SJSA1 (cell line): ENCODE measurements at regions not wholly inside any gene's neighbourhood (a gene's known extent, or its start where the extent isn't known, plus 50 kb on each side); places are given as distances from the start of the nearest gene placed in this dataset.

Source experiments
- DNase-seq, 2 experiments: peaks; one replicate each; pipeline ENCODE4 v3.0.0-alpha.2; 2015 to 2020; ENCODE audit warnings: low spot score in 2 of 2, low read depth in 1 of 2
- H3K27ac ChIP-seq: fragments of 250-450 bp; sonication (Bioruptor Pico); 2 replicates; pipeline ENCODE4 v1.5.1; 2020; ENCODE audit warnings: mild to moderate bottlenecking, moderate library complexity
- H3K27me3 ChIP-seq: fragments of 250-450 bp; sonication (Bioruptor Pico); replicated peaks from 2 replicates; pipeline ENCODE4 v1.5.1; 2020; ENCODE audit warnings: mild to moderate bottlenecking, moderate library complexity
- H3K36me3 ChIP-seq: fragments of 250-450 bp; sonication (Bioruptor Pico); 2 replicates; pipeline ENCODE4 v1.5.1; 2020; ENCODE audit warnings: mild to moderate bottlenecking
- H3K4me1 ChIP-seq: fragments of 250-450 bp; sonication (Bioruptor Pico); replicated peaks from 2 replicates; pipeline ENCODE4 v1.6.1; 2021; ENCODE audit warnings: mild to moderate bottlenecking
- H3K4me3 ChIP-seq: fragments of 250-450 bp; sonication (Bioruptor Pico); 2 replicates; pipeline ENCODE4 v1.5.1; 2020; ENCODE audit warnings: mild to moderate bottlenecking
- H3K9me3 ChIP-seq: fragments of 250-450 bp; sonication (Bioruptor Pico); replicated peaks from 2 replicates; pipeline ENCODE4 v1.5.1; 2020; ENCODE audit warnings: mild to moderate bottlenecking

DNA sequence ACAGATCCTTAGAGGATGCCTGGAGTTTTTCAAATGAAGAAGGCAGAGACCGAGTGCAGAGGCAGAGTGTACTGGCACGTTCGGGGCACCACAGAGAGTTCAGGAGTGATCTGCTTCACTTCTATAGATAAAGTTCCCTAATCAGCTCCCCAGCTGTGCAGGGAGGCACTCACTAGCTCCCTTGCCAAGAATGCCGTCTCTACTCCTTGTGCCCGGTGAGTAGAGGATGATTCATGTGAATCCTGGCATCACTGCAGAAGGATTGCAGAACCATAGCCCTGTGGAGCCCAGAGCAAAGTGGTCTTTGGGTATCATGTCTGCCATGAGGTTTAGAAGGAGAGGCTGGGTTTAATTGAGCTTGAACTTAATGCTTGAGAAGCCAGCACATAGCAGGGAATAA lies 510.1 kb upstream of the RAB6C start:
- H3K27ac ChIP-seq, result no peak overlapping the region
- DNase-seq, result no peak
- no peaks in the 10 kb centered on the region for H3K36me3 ChIP-seq
- H3K9me3 ChIP-seq, result no peaks in the 10 kb centered on the region
- no peaks in the 10 kb centered on the region for H3K27me3 ChIP-seq
- no peak overlapping the region for H3K4me3 ChIP-seq
- H3K4me1 ChIP-seq, result no peaks in the 10 kb centered on the region

- Histone ChIP-seq H3K36me3 (no peaks in the 10 kb centered on the region), H3K4me1 (no peaks in the 10 kb centered on the region), H3K4me3 (no peak overlapping the region), H3K9me3 (no peaks in the 10 kb centered on the region), H3K27me3 (no peaks in the 10 kb centered on the region), H3K27ac (no peak overlapping the region)
- DNase-seq, result no peak
Measured at GRCh38 chr2:129469871-129470270, 509.6 kb upstream of the RAB6C start.

DNA sequence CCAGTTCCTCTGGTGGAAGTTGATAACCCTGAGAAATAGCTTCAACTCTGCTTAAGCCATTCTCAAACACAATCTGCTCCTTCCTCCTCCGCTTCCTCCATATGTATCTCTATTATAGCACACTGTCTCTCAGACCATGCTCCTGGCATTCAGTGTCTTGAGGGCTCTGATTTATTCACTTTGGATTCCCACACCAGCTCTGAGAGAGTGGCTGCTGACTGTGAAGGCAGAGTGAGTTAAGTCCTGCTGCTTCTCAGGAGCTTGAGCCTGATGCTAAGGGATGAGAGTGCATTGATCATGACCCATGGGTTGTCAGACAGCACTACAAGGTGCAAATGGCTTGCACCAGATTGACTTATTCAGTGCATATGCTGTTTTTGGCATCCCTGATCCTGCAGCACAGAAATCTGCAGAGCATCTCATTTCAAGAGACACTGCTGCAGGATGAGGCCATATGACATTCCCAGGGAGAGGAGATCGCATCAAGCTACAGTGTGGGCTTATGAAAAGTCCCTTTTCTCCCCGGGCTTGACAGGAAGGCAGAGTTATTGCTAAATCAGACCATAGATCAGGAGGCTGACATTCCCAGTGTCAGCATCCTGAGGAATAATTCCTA lies 500.5 kb upstream of the RAB6C start:
- Histone ChIP-seq H3K36me3 (no peaks in the 10 kb centered on the region), H3K9me3 (no peaks in the 10 kb centered on the region), H3K4me1 (no peaks in the 10 kb centered on the region), H3K4me3 (no peak overlapping the region), H3K27me3 (no peaks in the 10 kb centered on the region), H3K27ac (no peak overlapping the region)
- DNase-seq, result no peak

DNA sequence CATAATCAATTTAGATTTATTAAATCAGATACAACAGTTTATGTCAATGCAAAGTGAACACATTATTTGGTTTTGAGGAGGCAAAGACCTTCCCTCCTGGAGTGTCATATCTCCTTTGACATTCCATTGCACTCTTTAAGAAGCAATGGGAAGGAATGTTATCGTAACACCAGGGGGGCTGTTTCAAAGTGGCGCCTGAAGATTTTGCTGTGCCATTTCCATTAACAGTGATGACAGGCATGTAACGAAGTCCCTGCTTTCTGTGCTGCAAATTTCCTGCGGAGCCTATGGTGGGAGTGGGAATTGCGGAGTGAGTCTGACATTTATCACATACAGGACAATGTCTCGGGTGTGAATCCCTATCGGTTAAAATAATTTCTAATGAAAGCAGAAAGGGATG lies 499.6 kb upstream of the RAB6C start:
- Histone ChIP-seq H3K4me3 (no peak overlapping the region), H3K36me3 (no peaks in the 10 kb centered on the region), H3K27ac (no peak overlapping the region), H3K27me3 (no peaks in the 10 kb centered on the region), H3K4me1 (no peaks in the 10 kb centered on the region), H3K9me3 (no peaks in the 10 kb centered on the region)
- no peak for DNase-seq

- Histone ChIP-seq H3K27ac (no peak overlapping the region), H3K36me3 (no peaks in the 10 kb centered on the region), H3K4me1 (no peaks in the 10 kb centered on the region), H3K4me3 (no peak overlapping the region), H3K9me3 (no peaks in the 10 kb centered on the region), H3K27me3 (no peaks in the 10 kb centered on the region)
- no peak for DNase-seq
Measured at GRCh38 chr2:129480790-129481189, 498.7 kb upstream of the RAB6C start.

- Histone ChIP-seq H3K27ac (no peak overlapping the region), H3K27me3 (no peaks in the 10 kb centered on the region), H3K4me3 (no peak overlapping the region), H3K9me3 (no peaks in the 10 kb centered on the region), H3K4me1 (no peaks in the 10 kb centered on the region), H3K36me3 (no peaks in the 10 kb centered on the region)
- no peak for DNase-seq
Measured at GRCh38 chr2:129481306-129482219, 497.9 kb upstream of the RAB6C start.

- no peak overlapping the region for H3K27ac ChIP-seq
- H3K36me3 ChIP-seq, result no peaks in the 10 kb centered on the region
- H3K4me3 ChIP-seq, result no peak overlapping the region
- no peaks in the 10 kb centered on the region for H3K9me3 ChIP-seq
- H3K4me1 ChIP-seq, result no peaks in the 10 kb centered on the region
- H3K27me3 ChIP-seq, result no peaks in the 10 kb centered on the region
- DNase-seq, result no peak
Measured at GRCh38 chr2:129482626-129483025, 496.8 kb upstream of the RAB6C start.

DNA sequence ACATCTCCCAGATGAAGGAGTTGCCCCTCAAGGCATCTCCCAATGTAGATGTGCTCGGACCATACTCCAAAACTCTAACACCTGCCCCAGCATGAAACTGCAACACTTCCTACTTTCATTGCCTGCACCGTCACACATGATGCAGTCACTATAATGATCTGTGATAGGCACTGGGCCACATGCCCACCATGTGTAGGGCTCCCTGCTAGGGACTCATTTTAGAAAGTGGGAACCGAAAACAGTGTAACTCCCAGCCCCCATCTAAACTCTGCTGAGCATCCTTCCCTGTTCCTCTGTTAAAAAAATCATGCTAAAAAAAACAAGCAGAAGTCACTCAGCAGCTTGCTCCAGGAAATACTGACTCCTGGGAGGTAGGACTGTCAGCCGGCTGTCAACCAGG lies 496.1 kb upstream of the RAB6C start:
- H3K27me3 ChIP-seq, result no peaks in the 10 kb centered on the region
- H3K4me3 ChIP-seq, result no peak overlapping the region
- no peak for DNase-seq
- H3K36me3 ChIP-seq, result no peaks in the 10 kb centered on the region
- no peaks in the 10 kb centered on the region for H3K9me3 ChIP-seq
- H3K27ac ChIP-seq, result no peak overlapping the region
- no peaks in the 10 kb centered on the region for H3K4me1 ChIP-seq

GRCh38 chr2:129484999-129485897 lies 494.2 kb upstream of the RAB6C start:
- Histone ChIP-seq H3K27me3 (no peaks in the 10 kb centered on the region), H3K9me3 (no peaks in the 10 kb centered on the region), H3K4me3 (no peak overlapping the region), H3K4me1 (no peaks in the 10 kb centered on the region), H3K27ac (no peak overlapping the region), H3K36me3 (no peaks in the 10 kb centered on the region)
- no peak for DNase-seq

DNA sequence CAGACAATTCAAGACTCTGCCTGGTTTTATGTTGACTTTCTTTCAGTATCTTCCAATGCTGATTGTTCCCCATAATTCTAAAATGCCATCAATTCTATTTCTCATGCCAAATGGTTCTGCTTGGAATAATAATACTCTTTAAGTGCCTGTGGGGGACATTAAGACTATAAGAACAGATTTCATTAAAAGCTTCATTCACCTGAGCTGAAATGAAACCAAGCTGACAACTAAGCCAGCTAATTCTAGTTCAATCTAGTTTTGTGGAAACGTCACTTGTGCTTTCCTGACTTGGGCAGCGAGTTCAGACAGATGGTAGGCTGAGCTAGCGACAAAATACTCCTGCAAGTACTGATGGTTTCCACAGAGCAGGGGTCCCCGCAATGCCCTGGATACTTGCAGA lies 491.1 kb upstream of the RAB6C start:
- no peaks in the 10 kb centered on the region for H3K4me1 ChIP-seq
- H3K27me3 ChIP-seq, result no peaks in the 10 kb centered on the region
- H3K27ac ChIP-seq, result no peak overlapping the region
- no peak for DNase-seq
- no peaks in the 10 kb centered on the region for H3K9me3 ChIP-seq
- H3K36me3 ChIP-seq, result no peaks in the 10 kb centered on the region
- no peak overlapping the region for H3K4me3 ChIP-seq

DNA sequence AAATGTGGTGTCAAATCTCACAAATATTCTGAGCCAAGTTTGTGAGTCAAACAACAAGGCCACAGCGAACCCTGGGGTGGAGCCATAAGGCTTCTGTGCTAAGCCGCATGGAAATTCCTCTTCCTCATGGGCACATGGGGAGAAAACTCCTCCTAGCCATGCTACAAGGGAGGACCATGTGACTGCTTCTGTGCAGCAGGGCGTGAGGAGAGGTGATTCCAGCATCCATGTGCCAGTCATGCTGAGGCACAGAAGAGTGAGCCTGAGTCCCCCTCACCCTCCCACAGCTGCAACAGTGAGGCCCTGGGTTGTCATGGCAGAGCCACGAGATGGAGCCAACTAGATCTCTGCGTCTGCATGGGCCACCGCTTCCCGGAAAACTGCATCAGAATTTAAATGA lies 488.8 kb upstream of the RAB6C start:
- Histone ChIP-seq H3K36me3 (no peaks in the 10 kb centered on the region), H3K27ac (no peak overlapping the region), H3K27me3 (no peaks in the 10 kb centered on the region; the same call in 1 of the 2 replicates), H3K9me3 (no peaks in the 10 kb centered on the region), H3K4me1 (no peaks in the 10 kb centered on the region), H3K4me3 (no peak overlapping the region)
- no peak for DNase-seq

DNA sequence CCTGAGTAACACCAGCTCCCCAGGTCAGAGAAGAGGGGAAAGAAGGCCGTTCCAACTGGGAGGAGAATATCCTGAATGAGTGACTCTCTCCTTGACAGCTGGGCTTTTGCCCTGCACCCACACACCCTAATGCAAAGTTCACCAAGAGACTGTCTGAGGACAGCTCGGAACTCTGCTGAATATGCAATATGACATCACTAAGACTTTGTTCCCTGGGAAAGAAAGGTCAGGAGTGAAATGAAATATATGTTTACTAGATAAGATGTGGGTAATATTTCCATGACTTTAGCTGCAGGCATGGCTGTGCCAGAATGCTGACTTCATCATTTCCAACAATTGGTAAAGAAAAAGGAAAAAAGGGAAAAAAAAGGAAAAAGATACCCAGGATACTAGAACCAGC lies 488.2 kb upstream of the RAB6C start:
- Histone ChIP-seq H3K4me3 (no peak overlapping the region), H3K4me1 (no peaks in the 10 kb centered on the region), H3K27ac (no peak overlapping the region), H3K36me3 (no peaks in the 10 kb centered on the region), H3K27me3 (no peaks in the 10 kb centered on the region; the same call in 1 of the 2 replicates), H3K9me3 (no peaks in the 10 kb centered on the region)
- DNase-seq, result no peak

GRCh38 chr2:129492548-129492947 lies 486.9 kb upstream of the RAB6C start:
- H3K4me3 ChIP-seq, result no peak overlapping the region
- no peak overlapping the region for H3K27ac ChIP-seq
- no peaks in the 10 kb centered on the region for H3K36me3 ChIP-seq
- no peak for DNase-seq
- H3K9me3 ChIP-seq, result no peaks in the 10 kb centered on the region
- H3K4me1 ChIP-seq, result no peaks in the 10 kb centered on the region
- H3K27me3 ChIP-seq, result no peaks in the 10 kb centered on the region; the same call in 1 of the 2 replicates

GRCh38 chr2:129499747-129500146 lies 479.7 kb upstream of the RAB6C start:
- no peak overlapping the region for H3K27ac ChIP-seq
- no peaks in the 10 kb centered on the region for H3K36me3 ChIP-seq
- H3K4me3 ChIP-seq, result no peak overlapping the region
- H3K27me3 ChIP-seq, result no peaks in the 10 kb centered on the region; the same call in 1 of the 2 replicates
- H3K4me1 ChIP-seq, result no peaks in the 10 kb centered on the region
- H3K9me3 ChIP-seq, result no peaks in the 10 kb centered on the region
- no peak for DNase-seq
